ENCODE measurements at regions not wholly inside any gene's neighbourhood (a gene's known extent, or its start where the extent isn't known, plus 50 kb on each side); places are given as distances from the start of the nearest gene placed in this dataset.

DNA sequence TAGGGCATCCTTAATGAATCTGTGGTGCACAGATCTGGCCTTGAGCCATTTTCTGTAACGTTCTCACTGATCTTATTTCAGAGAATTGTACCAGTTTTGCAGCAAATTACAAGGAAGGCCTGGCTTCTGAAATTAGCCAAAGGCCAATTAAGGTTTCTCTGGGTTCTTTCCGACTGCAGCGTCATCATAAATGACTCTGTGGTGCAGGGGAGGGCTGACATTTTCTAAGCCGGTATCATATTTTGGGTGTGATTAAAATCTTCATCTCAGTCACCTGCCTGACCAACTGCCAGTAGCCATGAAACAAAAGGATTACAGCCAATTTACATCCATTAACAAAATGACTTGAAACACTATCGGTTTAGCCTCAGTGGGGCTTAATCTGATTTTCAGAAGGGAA is 363.7 kb downstream of the ADRA2A start:
- Histone ChIP-seq H2AFZ (ENCODE audit: low read length) (no peak overlapping the region), H4K20me1 (replicated peaks in 1 of 2; ENCODE audit: control insufficient read depth in 1 of 2, insufficient read depth in 2 of 2, low read length in 2 of 2) (no peaks in the 10 kb centered on the region), H3K27ac (ENCODE audit: low read depth, low read length) (no peak overlapping the region), H3K4me2 (ENCODE audit: insufficient read depth in 1 of 2, low read depth in 2 of 2, low read length in 2 of 2) (no peak overlapping the region), H3K23me2 (ENCODE audit: low read depth, low read length) (no peaks in the 10 kb centered on the region), H2BK15ac (ENCODE audit: low read length) (no peak overlapping the region), H3K18ac (ENCODE audit: extremely low read depth, low read length) (no peak overlapping the region), H2BK20ac (ENCODE audit: low read length) (no peak overlapping the region), H3K79me1 (ENCODE audit: low read depth, low read length) (no peaks in the 10 kb centered on the region), H2BK120ac (replicated peaks; ENCODE audit: low read depth, low read length) (no peak overlapping the region), H3K23ac (ENCODE audit: insufficient read length) (no peak overlapping the region), H3K36me3 (ENCODE audit: control insufficient read depth in 2 of 4, insufficient read depth in 4 of 4, low read length in 3 of 4) (no peaks in the 10 kb centered on the region), H2AK5ac (ENCODE audit: low read depth, low read length) (no peak overlapping the region), H3K79me2 (ENCODE audit: control insufficient read depth in 1 of 2, insufficient read depth in 2 of 2, low read length in 2 of 2) (no peaks in the 10 kb centered on the region), H3K56ac (replicated peaks; ENCODE audit: insufficient read length, low read depth, low read length) (no peak overlapping the region), H3K9ac (replicated peaks in 1 of 4; ENCODE audit: extremely low read depth in 1 of 4, low read depth in 3 of 4, low read length in 3 of 4) (no peak overlapping the region), H3K27me3 (replicated peaks in 1 of 4; ENCODE audit: control insufficient read depth in 3 of 4, extremely low read depth in 1 of 4, insufficient read depth in 3 of 4, low read length in 3 of 4) (no peaks in the 10 kb centered on the region), H3K4ac (replicated peaks; ENCODE audit: insufficient read length, low read depth, low read length) (no peak overlapping the region), H2BK5ac (ENCODE audit: low read depth, low read length) (no peak overlapping the region), H4K91ac (replicated peaks; ENCODE audit: insufficient read length, low read length) (no peak overlapping the region), H2BK12ac (ENCODE audit: low read depth, low read length) (no peak overlapping the region), H3K4me1 (replicated peaks in 1 of 4; ENCODE audit: control insufficient read depth in 3 of 4, insufficient read depth in 4 of 4, low read length in 3 of 4) (no peaks in the 10 kb centered on the region), H3K14ac (ENCODE audit: insufficient read length) (no peak overlapping the region), H4K8ac (ENCODE audit: extremely low read depth, insufficient read depth, low read length) (no peak overlapping the region), H4K5ac (ENCODE audit: insufficient read length, low read depth, low read length) (no peak overlapping the region), H3K9me3 (ENCODE audit: insufficient read depth in 2 of 2, low read depth in 1 of 2, low read length in 1 of 2) (no peaks in the 10 kb centered on the region), H3K4me3 (ENCODE audit: extremely low read depth in 1 of 4, insufficient read depth in 2 of 4, low read depth in 3 of 4, low read length in 4 of 4) (no peak overlapping the region)
- 86% methylated on average over 5 of the region's 5 CpGs; no CpG with 5 or more reads in 1 of the 2 experiments for WGBS, 2 experiments (ENCODE audit: extremely low coverage in 1 of 2, insufficient coverage in 1 of 2, insufficient read length in 1 of 2, insufficient replicate concordance in 2 of 2, low coverage in 1 of 2, low lambda C conversion rate in 2 of 2, missing lambda C conversion rate in 1 of 2)
- FAIRE-seq, result no peak
- no peak for DNase-seq (ENCODE audit: low read depth in 1 of 2, low spot score in 2 of 2)
- ChIA-PET CTCF (ENCODE audit: partially characterized antibody) (interaction anchor here (1.1 kb wide), 1 partner anchor 45 kb away, joined by 4 read pairs; no protein-coding TSS in a partner anchor), POLR2A (ENCODE audit: partially characterized antibody) (no interaction called here)
- TF ChIP-seq POLR2A (IDR thresholded peaks at IDR 0.05; ENCODE audit: control extremely low read depth in 1 of 2, low read depth in 2 of 2, low read length in 2 of 2) (no peak), RXRA (IDR thresholded peaks at IDR 0.05; ENCODE audit: insufficient read depth, low read depth, low read length) (no peak), MAFK (IDR thresholded peaks at IDR 0.05; ENCODE audit: low read depth, low read length) (no peak), HDAC2 (IDR thresholded peaks at IDR 0.05; ENCODE audit: borderline replicate concordance in 1 of 2, low read depth in 2 of 2, low read length in 2 of 2) (no peak), POLR2AphosphoS5 (IDR thresholded peaks at IDR 0.05; ENCODE audit: low read depth, low read length) (no peak), JUND (IDR thresholded peaks at IDR 0.05; ENCODE audit: low read length) (no peak), TCF12 (IDR thresholded peaks at IDR 0.05; ENCODE audit: low read depth, low read length) (no peak), YY1 (IDR thresholded peaks at IDR 0.05; ENCODE audit: low read depth, low read length) (no peak), NANOG (IDR thresholded peaks at IDR 0.05; ENCODE audit: insufficient read depth, low read depth, low read length, poor library complexity, severe bottlenecking) (no peak), SP2 (IDR thresholded peaks at IDR 0.05; ENCODE audit: low read length) (no peak), TBP (IDR thresholded peaks at IDR 0.05; ENCODE audit: low read depth, low read length) (no peak), KDM5A (IDR thresholded peaks at IDR 0.05; ENCODE audit: low read length) (no peak), GTF2F1 (IDR thresholded peaks at IDR 0.05; ENCODE audit: borderline replicate concordance, low read depth, low read length) (no peak)

Measured in H1 (cell line).